ENCODE measurements at regions not wholly inside any gene's neighbourhood (a gene's known extent, or its start where the extent isn't known, plus 50 kb on each side); places are given as distances from the start of the nearest gene placed in this dataset.
A peak's percentile ranks its signal among the peaks of the same experiment; 100 is the strongest.
"Not testable (repeated sequence)": the region's sequence is repeated elsewhere in the genome, so short reads cannot be mapped to it uniquely, and the experiment has no call there.

DNA sequence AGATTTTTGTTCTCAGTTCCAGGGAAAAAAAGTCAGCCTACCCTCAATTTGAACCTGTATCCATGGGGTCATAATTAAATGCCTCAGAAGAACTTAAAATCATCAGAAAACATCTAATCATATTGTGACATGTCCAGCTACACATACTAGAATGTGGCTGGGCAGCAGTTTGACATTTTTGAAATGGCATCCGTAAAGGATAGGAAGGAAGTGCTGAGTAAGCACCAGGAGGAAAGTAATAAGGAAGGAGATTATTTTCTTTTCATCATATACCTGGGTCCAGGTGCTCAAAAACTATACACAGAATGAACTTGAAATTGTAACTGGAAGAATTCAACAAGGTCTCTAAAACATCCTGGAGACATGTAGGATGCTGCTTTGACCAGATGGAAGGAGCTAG is 116.9 kb upstream of the RAI14 start:
- DNase-seq = no peak

DNA sequence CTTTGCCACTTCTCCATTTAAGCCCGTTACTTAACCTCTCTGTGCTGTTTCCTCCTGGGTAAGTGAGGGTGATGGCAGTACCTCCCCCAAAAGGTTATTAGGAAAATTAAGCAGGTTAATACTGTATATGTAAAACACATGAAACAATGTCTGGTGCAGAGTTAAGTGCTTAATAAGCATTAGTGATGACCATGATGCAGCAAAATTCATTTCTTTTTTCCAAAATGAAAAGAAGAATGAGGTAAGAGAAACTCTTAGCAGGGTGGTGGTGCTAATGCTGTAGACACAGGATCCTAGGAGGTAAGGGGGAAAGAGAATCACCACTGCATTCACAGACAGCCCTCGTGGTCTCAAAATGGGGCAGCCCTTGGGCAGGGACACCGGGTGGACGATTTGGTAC is 115.1 kb upstream of the RAI14 start:
- no peak for DNase-seq

- DNase-seq = no peak
Observed at GRCh38 chr5:34542818-34543217, 113.3 kb upstream of the RAI14 start.

- DNase-seq = no peak
Observed at GRCh38 chr5:34543687-34544086, 112.4 kb upstream of the RAI14 start.

- no peak for DNase-seq
Observed at GRCh38 chr5:34544403-34544802, 111.7 kb upstream of the RAI14 start.

DNA sequence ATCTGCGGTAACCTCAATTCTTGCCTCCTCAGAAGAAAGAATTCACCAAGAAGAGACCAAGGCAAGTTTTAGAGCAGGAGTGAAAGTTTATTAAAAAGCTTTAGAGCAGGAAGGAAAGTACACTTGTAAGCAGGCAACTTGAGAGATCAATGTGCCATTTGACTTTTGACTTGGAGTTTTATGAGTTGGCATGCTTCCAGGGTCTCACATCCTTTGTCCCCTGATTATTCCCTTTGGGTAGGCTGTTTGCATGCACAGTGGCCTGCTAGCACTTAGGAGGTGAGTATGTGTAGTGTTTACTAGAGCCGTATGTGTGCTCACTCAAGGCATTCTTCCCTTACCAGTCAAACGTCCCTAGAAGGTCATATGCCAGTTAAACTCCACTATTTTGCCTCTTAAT is 111.0 kb upstream of the RAI14 start:
- no peak for DNase-seq

GRCh38 chr5:34545626-34546025 is 110.5 kb upstream of the RAI14 start:
- DNase-seq = no peak

GRCh38 chr5:34547300-34548085 is 108.6 kb upstream of the RAI14 start:
- DNase-seq = no peak

GRCh38 chr5:34548086-34548403 is 108.1 kb upstream of the RAI14 start:
- DNase-seq = no peak

DNA sequence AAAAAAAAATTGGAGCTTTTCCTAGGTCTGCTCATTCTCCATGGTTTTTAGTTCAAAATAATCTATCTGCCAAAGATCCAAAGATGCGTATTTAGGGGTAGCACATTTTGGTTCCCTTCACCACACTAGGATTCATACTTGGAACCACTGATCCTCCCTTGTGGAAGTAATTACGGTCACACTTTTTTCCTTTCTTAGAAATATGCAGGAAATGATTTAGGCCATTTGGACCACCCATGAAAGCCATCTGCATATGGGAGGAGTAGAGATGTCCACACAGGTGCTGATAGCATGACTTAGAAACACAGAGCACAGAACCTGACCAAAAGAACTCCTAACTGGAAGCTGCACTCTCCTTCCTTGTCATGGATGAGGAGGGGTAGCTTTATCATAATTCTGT is 105.9 kb upstream of the RAI14 start:
- no peak for DNase-seq

GRCh38 chr5:34550964-34551363 is 105.2 kb upstream of the RAI14 start:
- no peak for DNase-seq

DNA sequence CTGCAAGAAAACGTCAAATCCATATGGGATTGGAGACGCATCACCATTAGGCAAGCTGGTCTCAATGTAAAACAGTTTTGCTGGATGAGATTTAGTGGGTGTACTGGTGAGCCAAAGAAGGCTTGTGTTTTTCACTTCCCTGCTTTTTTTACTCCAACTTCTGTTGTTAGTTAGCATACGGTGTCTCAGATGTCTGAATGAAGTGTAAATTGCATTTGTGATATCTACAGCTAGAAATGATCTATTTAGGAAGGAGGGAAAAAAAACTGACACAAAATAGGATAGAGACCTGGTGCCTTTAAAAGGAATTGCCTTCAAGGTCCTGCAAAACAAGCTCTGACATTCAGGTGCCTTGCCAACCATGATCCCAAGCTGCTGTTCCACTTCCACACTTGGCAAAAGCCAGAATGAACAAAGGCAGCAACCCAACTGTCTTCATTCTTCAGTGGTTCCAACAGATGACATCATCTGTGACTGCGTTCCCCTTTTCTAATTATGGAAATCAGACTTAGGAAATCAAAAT is 104.2 kb upstream of the RAI14 start:
- DNase-seq = peak; percentile 95 to 96

DNA sequence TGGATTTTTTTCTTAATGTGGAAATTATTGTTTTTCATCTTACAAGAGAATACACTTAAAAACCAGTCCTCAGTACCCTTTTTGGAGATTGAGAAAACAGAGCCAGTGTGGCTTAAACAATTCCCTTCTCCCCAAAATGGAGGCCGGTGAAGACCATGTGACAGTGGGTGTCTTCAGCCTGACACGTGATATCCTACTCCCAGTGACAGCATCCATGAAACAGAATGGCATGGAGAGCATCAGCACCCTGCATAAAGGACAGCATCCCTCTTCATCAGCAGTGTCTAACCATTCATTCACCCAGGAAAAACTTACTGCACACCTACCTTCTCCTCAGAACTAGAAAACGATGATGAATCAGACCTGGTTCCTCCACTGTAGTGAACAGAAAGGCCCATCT is 103.4 kb upstream of the RAI14 start:
- peak in 1 of 2 experiments; percentile 60 for DNase-seq

GRCh38 chr5:34553581-34553980 is 102.5 kb upstream of the RAI14 start:
- no peak for DNase-seq

DNA sequence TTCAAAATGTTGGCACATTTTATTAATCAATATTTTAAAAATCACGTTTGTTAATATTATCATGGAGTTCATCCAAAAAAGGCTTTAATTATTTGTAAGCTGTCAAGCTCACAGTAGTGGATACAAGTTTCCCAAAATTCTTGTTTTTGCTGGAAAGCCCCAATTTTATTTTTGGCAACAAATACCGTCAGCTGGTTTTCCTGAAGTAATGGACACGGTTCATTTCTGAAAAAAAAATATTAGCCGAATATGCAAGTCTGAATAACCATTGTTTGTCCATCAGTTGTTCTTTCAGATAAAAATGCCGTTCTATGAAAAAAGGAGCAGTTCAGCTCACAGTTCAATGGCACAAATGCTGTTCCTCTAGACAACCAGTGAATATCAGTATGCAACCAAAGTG is 101.5 kb upstream of the RAI14 start:
- DNase-seq = no peak

- DNase-seq = no peak
Observed at GRCh38 chr5:34555699-34556508, 100.2 kb upstream of the RAI14 start.

DNA sequence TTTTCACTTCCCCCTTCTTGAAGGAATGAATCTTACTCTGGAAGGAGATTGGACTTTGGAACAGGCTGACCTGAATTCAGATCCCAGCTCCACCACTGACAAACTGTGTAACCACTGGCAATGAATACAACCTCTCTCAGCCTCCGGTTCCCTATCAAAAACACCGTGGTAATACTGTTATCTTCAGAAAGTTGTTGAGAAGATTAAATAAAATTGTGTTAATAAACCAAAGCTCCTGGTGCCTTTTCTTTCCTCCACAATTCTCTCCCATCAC is 99.7 kb upstream of the RAI14 start:
- no peak for DNase-seq

DNA sequence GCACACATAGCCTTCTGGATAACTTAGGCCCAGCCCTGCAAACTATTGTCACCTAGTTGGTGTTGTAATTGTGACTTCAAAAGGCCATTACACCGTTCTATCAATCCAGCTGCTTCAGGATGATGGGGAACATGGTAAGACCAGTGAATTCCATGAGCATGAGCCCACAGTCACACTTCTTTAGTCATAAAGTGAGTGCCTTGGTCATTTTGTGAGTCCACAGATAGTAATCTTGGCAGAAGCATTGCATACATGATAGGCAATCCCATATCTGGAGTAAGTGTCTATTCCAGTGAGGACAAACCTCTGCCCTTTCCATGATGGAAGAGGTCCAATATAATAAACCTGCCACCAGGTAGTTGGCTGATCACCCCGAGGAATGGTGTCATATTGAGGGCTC is 94.5 kb upstream of the RAI14 start:
- not testable (repeated sequence) for DNase-seq

- DNase-seq = no peak
Observed at GRCh38 chr5:34562791-34563190, 93.3 kb upstream of the RAI14 start.

DNA sequence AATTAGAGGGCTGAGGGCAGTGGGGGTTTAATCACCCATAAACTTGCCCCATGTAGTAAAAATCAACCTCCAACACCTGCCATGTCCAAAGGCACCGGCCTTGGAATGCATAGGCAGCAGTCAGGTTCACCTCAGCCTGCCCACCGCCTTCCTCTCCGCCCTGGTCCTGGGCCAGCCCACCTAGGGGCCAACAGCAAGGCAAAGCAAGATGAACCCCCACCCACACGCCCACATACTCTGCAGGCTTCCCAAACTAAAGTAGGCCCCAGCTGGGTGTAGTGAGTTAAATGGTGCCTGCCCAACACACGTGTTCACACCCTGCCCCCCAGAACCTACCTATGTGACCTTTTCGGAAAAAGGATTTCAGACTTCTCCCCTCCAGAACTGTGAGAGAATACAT is 92.9 kb upstream of the RAI14 start:
- DNase-seq = no peak

GRCh38 chr5:34563931-34564709 is 92.0 kb upstream of the RAI14 start:
- DNase-seq = no peak

DNA sequence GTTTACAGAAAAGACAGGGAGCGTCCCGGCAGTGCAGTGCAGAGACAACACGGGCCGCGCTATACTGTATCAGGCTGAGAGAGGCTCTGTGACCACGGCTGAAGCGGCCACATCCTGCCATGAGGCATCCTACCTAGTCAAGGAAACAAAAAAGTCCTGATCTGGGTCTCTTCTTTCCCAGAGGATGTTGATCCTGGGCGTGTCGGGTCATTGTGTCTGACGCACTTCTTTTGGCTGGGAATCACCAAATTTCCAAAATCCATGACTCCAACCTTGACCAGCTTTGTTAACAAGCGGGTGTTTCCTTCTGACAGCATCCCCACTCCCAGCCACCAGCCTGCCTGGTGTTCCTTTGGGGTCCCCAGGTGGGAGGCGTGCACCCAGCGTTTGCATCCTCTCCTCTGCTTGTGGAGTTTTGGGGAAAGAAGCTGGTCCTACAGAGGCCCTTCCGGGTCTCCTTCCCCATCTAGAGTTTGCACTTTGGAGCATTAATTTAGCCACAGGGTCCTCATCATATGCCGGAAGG is 91.4 kb upstream of the RAI14 start:
- no peak for DNase-seq

- DNase-seq = no peak
Observed at GRCh38 chr5:34570143-34570542, 86.0 kb upstream of the RAI14 start.

All from NCI-H446 (cell line).